NCI-H1417 treated with DMSO at 0.1 percent for 48 hours (cell line): ENCODE measurements at regions not wholly inside any gene's neighbourhood (a gene's known extent, or its start where the extent isn't known, plus 50 kb on each side); places are given as distances from the start of the nearest gene placed in this dataset.

Experiments used
- DNase-seq: peaks from one replicate; lab custom pipeline; 2025; lab: John Stamatoyannopoulos, UW

DNA sequence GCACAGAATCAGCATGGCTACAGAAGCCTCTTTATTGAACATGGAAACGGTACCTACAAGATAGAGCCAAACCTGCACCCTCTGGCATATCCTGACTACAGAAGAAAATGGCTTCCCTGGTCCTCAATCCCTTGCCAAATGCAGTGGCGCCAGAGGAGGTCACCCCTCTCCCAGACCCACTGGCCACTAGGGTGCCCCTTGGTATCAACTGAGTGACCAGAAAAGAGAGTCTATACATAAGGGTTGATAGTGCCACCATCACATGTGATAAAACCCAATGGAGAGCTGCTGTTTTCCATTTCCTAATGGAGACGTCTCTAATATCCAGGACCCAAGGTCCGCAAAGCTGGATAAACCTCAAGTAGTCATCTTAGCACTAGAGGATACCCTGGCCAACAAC is 52.7 kb upstream of the ALK start:
- DNase-seq, result no peak

DNA sequence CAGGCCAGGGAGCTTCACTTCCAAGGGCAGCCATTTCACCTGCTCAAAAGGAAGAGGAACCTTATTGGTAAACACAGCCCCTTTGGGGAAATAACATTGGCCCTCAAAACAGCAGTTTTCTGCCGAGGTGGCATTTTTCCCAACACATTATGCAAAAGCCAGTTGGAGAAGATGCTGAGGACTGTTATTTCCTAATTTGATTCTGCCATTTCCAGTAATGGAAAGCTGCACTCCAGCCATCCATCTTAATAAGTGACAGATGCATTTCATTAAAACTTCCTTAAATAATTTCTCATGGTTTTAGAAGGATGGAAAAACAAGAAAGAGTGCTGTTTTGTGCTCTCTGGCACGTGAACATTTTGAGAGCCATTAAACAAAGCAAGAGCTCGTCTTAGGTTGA is 55.9 kb upstream of the ALK start:
- DNase-seq, result no peak

DNA sequence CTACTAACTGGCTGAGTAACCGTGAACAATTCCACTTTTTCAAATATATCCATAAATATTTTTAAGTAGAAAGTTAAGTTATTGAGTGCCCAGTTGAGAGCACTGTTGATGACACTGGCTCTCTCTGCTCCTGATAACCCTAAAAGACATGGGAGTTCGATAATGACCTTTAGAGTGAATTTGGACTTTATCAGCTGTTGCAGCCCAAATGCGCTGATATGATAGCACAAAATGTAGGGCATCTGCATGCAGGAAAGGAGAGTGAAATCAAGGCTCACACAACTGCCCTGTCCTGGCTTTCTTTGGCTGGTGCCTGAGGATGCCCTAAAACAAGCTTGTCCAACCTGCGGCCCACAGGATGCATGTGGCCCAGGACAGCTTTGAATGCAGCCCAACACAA is 60.0 kb upstream of the ALK start:
- DNase-seq, result no peak

DNA sequence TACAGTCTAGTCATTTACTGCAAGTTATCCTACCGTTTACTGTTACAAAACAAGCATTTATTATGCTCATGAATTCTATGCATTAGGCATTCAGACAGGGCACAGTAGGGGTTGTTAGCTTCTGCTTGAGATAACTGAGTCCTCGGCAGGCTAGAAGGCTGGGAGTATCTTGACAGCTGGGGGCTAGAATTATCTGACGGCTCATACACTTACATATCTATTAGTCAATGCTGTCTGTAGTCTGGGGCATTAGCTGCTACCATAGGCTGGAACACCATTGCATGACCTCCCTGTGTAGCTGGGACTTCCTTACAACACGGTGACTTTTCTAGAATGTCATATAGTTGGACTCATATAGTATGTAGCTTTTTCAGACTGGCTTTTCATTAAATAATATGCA is 61.9 kb upstream of the ALK start:
- no peak for DNase-seq

DNA sequence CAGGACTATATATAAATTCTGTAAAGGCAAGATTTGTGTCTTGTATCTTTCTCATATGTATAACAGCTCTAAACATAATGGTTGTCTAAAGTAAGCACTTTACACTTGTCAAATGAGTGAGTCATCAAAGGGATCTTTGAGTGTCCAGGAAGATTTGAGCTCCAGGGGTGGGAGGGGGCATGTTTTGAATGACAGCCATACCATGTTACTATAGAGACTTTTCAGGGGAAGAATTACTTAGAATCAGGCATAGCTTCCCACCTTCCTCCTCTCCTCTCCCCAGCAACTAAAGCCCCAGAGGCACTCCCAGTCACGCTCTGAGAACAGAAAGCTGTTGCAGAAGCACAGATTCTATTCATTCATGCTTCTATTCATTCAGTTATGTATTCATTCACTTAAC is 65.8 kb upstream of the ALK start:
- DNase-seq, result no peak

DNA sequence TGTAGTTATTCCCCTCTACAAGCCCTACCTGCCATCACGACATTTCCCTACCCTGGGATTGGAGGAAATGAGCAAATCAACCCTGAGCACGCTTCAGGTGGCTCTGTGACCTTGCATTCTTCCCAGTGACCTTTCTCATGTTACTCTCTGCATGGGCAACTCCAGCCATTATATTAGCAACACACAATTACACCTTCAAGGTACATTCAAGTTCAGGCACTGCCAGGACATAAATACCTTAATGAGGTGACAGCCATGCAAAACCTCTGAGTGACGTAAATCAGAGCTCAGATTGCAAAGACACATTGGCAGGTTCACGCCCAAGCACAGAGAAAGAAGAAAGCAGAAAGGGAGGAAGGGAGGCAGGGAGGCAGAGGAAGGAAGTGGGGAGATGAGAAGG is 68.7 kb upstream of the ALK start:
- no peak for DNase-seq

DNA sequence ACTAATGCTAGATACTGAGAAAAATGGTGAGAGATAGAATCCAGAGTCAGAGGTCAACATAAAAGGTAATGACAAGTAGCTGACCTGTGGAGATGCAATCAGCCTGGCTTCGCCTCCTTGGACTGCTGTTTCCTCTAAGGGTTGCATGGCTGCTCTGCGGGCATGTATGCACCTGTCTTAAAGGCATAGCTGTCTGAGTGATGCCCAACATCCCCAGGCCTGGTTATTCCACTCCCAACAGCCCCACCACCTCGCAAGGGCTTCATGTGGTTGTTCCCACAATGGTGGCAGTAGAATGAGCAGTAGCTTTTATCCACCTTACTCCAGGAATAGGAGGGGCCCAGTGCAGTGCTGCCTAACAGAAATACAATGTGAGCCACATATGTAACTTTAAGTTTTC is 69.7 kb upstream of the ALK start:
- DNase-seq, result no peak

DNA sequence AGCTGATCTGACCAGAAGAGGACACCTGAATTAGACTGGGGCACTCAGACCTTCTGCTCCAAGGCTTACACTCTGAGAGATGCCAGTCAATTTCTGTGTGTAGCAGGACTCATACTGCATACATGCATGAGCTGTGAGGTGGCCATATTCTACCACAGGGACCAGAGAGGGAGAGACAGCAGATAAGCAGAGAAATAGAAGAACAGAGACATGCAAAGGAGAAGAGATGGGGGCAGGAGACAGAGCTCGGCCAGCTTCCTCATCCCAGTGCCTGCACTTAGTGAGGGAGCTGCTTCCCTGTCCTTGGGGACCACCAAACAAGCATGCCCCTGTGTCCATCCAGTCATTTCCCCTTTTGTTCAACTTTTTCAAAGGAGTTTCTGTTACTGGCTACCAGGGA is 73.9 kb upstream of the ALK start:
- no peak for DNase-seq

DNA sequence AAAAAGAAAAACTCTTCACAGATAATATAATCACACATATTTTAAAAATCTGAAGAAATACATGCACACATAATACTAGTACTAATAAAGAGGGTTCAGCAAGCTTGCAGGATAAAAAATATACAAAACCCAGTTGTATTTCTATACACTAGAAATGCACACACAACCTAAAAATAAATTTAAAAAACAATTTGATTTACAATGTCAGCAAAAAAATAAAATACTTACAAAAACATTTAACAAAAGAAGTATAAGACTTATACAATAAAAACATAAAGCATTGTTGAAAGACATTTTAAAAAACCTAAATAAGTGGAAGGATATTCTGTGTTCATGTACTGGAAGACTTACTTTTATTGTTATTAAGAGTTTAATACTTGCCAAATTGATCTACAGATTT is 81.7 kb upstream of the ALK start:
- DNase-seq, result no peak

DNA sequence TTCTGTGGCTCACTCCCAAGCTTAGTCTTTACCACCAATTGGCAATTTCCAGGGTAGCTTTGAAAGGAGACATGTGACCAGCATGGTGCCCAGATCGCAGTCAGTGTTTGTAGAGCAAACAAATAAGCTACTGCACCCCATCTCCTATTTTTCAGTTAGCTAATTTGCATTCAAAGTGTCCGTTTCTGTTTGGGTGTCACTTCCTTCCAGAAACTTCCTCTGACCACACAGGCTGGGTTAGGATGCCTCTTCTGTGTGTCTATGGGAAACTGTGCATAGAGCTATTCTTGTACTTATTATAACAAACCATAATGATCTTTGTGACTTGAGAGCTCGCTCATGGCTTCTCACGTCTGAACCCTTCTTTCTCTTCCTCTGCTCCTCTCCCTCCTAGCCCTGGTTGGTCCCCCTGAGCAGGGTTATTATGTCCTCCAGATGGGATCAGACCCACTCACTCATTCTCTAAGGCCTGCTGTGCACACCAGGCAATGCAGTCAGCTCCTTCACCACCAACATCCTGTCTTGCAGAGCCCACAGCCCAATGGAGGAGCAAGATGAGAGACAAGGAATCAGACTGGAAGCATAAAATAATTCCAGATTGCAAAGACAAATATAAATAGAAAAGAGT is 101.2 kb upstream of the ALK start:
- DNase-seq, result no peak

DNA sequence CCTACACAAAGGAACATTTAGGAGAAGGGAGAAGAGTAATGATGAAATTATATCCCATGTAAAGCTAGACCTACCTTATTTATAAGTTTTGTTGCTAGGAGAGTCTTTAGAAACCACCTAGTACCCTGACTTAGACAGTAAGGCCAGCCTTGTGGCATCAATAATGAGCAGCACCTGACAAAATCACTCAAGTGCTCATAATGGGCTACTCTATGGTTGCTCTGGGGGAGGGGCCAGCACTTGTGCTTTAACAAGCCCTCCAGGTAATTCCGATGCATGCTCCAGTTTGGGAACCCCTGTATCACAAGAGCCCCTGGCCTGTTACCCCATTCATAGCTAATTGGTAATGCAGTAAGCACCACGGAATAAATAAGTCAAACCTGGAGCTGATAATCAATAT is 102.9 kb upstream of the ALK start:
- DNase-seq, result no peak

DNA sequence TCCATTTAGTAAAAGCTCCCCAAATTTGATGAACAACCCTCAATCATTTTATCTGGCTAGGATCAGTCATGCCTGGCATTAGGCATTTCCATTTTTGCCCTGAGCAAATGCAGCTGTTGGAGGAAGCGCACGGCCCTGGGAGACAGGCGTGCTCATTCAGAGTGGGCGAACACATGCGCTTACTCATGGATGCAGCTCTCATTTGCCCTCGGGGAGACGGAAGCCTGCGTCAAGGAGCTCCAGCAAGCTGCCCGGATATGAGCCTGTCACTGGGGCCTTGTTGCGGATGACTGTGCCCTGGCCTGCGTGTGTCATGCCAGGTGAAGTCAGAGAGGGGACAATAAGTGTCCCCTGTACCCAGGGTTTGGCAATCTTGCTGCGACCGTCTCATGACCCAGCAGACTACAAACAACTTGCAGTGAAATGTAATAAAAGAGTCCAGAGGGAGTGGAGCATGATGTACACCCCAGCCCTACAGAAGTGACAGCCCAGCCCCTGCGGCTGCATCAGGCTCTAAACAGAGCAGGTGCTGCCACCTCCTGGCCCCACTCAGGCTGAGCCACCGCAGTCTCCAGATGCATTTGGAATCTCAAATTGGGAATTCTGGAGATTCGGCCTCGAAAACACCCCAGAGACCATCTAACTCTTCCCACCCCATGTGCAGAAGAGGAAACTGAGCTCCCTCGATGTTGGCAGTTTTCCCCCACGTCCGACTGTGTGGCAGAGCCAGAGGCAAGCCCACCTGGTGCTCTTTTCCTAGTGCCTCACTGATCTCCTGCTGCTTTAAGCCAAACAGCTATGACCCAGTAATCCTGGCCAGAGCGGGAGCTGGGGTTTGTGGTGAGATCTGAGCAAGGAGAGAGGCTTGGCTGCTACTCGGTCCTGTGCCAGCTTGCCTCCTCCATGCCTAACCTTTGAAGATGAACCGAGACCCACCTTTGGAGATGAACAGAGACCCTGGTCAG is 105.0 kb upstream of the ALK start:
- no peak for DNase-seq

DNA sequence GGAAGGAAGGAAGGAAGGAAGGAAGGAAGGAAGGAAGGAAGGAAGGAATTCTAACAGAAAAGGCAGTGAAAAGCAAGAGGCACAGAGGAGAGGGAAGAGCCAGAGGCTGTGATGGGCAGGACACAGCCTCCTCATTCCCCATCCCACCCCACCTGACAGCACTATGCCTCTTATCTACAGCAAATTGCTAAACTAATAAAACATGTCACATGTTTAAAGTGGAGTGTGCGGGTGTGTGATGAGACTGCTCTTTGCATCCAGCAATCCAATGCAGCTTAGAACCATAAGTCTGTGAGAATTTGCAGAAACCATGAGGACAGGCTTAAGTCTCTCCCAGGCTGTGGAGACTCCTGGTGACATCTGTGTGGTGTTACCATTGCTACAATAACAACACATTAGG is 108.4 kb upstream of the ALK start:
- no peak for DNase-seq

DNA sequence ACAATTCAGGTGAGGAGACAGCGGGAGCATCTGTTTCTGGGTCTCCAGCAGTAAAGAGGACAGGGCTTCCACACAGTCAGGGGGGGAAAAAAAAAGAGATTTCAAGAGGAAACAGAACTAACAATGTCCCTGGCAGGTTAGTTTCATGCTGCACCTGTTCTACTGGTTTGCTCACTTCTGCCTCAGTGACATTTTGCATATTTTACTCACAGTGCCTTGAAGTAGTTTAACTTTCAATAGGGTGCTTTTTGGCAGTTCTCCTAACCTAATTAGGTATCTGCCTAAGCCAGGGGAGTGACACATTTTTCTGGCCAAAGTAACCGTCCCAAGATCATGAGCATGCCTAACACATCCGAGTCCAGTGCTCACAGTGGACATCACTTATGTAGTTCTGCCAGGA is 109.0 kb upstream of the ALK start:
- DNase-seq, result no peak

DNA sequence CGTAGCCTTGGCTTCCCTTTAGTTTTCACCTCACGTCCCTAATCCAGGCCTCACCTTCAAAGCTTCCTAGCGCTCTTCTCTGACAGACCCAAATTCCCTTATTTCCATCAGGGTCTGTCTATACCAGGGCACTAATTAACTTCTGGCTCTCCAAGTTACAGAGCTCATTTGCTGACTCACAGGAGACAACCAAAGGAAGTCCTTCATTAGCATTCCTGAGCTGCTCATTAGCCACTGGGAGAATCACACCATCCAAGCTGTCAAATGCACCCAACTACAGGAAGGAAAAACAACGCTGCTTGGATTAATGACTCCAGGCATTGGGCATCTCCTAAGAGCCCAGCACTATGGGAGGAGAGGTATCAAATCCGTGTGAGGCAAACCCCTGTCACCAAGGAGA is 109.8 kb upstream of the ALK start:
- no peak for DNase-seq

DNA sequence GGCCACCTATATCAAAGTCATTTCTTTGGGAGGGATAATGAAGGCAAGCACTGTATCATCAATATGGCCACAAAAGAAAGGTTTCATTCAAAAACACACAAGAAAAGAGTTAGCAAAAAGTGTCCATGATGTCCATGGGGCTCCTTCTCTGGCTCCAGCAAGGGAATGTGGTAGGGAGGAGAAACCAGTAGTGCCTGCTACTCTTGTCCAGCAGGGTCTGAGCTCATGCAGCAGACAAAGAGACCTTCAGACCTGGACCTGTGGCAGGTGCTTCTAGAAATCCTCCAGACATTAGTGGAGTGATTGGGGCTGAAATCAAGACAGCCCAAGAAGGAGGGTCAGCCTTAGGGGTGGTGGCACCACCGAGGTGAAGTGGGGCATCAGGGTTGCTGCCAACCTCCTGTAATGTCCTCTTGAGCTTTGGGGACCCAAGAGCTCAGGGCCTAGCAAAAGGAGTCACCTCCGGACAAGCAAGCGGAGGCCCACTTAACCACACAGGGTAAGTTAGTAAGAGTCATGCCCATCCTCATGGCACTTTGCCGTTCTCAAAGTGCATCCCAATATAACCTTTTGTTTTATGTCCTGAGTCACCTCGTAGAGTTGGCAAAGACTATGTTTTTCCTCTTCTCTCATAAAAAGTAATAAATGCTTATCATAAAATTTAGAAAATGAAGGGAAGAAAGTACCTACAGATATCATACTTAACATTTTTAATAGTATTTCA is 112.6 kb upstream of the YPEL5 start:
- DNase-seq, result no peak

DNA sequence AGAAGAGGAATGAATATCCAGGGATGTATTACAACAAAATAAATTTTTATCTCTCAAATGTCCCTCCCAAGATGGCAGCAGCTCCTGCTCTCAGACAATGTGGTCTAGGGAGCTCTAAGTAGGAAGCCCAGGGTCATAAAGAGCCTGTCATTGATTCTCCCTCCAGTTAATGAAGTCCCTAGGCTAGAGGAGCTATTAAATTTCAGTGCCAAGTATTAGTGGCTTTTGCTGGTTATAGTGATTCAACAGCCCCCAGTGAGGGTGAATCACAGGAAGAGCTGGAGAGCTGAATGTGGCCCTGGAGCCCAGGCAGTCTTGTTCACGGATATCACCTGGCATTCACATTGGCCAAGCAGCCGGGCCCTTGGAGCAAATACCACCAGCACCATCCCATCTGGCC is 109.8 kb upstream of the YPEL5 start:
- DNase-seq, result no peak

DNA sequence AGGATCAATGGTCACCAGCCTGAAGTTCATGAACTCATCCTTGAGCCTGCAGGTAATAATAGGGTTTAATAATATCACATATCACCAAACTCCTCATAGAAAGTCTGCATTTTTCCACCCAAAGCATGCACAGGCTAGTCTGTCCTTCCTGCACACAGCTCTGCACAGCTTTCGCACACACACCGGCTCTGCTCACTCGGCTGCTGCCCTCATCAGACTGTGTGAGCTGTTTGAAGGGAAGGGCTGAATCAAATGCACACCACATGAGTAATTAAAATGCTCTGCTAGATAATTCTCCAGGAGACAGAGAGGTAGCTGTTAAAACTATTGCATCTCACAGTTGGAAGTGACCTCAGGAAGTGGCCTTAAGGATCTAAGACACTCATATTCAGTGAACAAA is 108.4 kb upstream of the YPEL5 start:
- DNase-seq, result no peak

DNA sequence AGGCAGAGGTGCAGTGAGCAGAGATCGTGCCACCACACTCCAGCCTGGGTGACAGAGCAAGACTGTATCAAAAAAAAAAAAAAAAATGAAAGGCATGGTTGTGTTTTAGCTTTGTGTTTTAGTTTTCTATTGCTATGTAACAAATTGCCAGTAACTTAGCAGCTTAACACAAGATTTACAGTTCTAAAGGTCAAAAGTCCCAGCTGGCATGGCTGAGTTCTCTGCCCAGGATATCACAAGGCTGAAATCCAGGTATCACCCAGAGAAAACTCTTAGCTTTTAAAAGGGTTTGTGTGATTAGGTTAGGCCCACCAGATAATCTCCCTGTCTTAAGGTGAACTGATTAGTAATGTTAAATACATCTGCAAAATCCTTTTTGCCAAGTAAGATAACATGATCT is 107.7 kb upstream of the YPEL5 start:
- DNase-seq, result no peak

DNA sequence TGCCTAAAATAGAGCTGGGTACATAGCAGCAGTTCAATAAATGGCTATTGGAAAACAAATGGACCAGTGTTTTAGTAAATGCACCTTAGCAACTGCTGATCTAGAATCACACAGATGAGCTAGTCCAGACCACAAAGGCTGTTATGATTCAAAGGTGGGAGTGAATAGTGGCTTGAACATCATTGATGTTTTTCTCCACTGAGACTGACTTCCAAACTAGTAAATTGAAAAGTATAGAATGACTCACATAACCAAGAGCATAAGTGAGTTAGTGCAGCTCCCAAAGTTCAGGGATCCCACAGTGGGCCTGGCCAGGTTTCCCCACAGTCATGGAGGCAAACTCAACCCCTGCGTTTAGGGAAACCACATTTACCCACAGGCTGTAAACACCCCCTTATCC is 106.7 kb upstream of the YPEL5 start:
- DNase-seq, result no peak

DNA sequence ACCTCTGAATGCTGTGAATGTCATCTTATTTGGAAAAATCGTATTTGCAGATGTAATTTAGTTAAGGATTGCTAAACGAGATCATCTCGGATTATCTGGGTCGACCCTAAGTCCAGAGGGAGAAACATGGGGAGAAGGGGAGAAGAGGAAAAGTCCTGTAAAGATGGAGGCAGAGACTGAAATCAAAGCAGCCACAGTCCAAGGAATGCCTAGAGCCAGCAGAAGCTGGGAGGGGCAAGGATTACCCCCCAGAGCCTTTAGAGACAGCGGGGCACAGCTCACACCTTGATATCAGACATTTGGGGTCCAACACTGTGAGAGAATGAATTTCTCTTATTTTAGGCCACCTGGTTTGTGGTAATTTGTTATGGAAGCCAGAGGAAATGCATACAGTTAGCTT is 104.9 kb upstream of the YPEL5 start:
- DNase-seq, result no peak

DNA sequence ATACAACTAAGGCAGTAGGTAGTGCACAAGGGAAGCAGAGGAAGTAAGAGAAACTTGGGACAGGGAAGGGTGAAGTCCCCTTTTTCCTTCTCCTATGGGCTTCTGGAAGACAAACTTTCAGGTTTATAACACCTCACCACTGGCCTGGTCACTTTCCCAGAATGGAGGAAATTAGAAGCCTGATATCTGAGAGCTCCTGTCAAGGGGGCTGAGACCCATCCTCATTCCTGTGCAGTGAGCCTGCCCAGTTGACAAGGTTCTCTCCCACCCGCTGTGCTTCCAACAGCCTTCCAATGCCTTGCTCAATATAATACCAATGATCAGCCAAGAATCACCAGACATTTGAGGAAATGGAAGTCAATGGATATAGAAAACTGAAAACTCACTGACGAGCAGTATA is 100.4 kb upstream of the YPEL5 start:
- DNase-seq, result no peak

DNA sequence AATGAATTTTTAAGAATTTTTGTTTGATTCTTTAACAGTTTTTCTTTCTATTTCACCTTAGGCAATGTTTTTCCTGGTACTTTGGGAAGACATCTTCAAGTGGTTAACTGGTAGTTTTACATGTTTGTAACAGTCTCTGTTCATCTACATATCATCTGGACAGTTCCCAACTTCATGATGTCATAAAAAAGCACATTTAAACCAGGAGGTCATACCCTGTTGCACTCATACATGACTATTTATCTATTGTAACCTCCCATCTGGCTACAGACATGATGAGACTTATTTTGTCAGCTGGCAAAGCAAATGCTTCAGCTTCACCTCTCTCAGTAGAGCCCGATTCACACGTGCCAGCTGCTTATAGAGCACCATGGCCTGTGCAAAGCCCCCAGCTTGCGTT is 99.8 kb upstream of the YPEL5 start:
- no peak for DNase-seq
